Erythroblast (primary cell): ENCODE measurements at regions not wholly inside any gene's neighbourhood (a gene's known extent, or its start where the extent isn't known, plus 50 kb on each side); places are given as distances from the start of the nearest gene placed in this dataset.

ENCODE experiments used
- DNase-seq, 2 experiments: peaks; one replicate each; lab custom pipeline; 2025; lab: John Stamatoyannopoulos, UW
- GATA1 ChIP-seq: IDR thresholded peaks from 2 replicates; pipeline ENCODE4 v1.6.1; 2011; ENCODE audit warnings: low read depth, mild to moderate bottlenecking, control low read depth, low read length, moderate library complexity
- POLR2A ChIP-seq: IDR thresholded peaks from 2 replicates; pipeline ENCODE4 v1.6.1; 2011; ENCODE audit warnings: mild to moderate bottlenecking, low read length

DNA sequence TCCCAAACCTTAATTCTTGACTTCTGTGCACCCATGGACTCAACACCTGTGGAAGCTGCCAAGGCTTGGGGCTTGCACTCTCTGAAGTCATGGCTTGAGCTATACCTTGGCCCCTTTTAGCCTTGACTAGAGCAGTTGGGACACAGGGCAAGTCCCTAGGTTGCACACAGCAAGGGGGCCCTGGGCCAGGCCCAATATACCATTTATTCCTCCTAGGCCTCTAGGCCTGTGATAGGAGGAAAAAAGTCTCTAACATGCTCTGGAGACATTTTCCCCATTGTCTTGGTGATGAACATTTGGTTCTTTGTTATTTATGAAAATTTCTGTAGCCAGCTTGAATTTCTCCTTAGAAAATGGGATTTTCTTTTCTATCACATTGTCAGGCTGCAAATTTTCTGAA is 186.1 kb downstream of the SEMA6D start:
- no peak for TF ChIP-seq POLR2A
- TF ChIP-seq GATA1: no peak
- DNase-seq: no peak

DNA sequence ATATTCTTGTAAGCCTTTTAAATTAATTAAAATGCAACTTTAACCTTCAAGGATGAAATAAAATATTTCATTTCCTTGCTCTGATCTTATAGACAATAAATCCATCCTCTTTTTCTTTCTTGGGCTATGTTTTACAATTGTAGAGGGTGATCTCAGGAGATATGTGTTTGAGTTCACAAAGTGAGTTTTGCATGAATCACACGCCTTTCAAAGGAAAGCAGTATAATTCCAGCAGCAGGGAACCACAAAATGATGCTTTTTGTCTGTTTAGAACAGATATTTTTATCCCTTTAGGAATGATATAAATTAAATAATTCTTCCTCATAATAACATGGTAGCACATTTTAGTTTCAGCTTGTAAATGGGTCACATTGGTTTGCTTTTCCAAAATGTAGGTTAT is 191.2 kb downstream of the SEMA6D start:
- TF ChIP-seq GATA1: no peak
- no peak for TF ChIP-seq POLR2A
- DNase-seq: no peak

DNA sequence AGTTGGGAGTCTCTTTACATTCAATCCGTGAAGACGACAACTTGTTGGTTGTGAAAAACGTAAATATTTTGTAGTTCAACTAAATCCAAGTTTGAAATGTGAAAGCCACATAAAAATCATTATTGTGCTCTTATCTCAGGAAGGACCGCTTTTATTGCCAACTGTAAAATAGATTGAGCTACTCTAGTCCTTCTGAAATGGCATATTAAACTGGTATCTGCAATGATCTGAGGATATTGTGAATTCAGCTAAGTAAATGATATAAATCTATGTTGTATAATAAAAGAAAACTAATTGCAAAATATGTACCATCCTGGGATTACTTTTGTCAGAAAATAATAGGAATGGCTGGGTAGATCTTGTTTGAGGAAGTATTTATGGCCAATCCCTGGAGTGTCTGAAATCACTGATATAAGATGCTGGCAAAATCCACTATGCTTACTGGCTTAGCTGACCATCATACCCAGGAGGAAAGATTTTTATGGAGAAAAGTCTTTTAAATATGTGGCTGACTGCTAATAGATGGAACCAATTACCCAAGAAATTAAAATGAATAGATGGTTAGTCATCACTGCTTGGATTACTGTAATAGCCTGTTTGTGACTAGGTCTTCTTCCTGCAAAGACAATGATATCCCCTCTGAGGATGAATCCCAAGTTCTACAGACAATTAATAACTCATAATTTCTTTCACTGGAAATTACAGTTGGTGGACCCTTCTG is 191.8 kb downstream of the SEMA6D start:
- DNase-seq: no peak
- TF ChIP-seq GATA1: no peak
- no peak for TF ChIP-seq POLR2A

DNA sequence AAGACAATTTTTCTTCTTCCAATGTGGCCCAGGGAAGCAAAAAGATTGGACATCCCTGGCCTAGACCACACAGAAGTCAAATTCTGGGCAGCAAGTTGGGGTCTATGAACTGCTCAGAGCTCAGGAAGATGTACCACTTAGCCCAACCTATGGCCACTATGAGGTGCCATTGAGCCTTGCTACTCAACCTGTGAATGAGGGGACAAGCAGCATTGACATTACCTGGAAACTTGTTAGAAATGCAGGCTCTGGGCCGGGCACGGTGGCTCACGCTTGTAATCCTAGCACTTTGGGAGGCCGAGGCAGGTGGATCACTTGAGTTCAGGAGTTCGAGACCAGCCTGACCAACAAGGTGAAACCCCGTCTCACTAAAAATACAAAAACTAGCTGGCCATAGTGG is 195.6 kb downstream of the SEMA6D start:
- DNase-seq: peak in 1 of 2 experiments; percentile 2

DNA sequence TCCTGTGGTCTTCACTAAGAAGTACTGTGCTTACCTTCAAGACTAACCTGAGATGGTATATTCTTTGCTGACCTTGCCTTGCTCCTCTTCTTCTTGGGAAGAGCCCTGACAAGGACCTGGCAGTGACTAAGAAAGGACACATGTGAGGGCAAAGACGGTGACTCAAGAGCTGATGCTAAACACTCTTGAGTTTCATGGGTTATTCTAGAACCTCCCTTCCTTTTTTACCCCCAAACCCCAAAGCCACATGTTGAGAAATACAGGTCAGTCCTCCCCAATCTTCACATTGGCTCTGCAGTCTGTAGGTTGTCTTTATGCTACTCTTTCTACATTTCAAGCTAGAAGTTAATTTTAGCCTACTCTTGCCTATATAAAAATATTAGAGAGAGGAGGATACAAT is 200.6 kb downstream of the SEMA6D start:
- no peak for TF ChIP-seq GATA1
- TF ChIP-seq POLR2A: no peak
- no peak for DNase-seq

DNA sequence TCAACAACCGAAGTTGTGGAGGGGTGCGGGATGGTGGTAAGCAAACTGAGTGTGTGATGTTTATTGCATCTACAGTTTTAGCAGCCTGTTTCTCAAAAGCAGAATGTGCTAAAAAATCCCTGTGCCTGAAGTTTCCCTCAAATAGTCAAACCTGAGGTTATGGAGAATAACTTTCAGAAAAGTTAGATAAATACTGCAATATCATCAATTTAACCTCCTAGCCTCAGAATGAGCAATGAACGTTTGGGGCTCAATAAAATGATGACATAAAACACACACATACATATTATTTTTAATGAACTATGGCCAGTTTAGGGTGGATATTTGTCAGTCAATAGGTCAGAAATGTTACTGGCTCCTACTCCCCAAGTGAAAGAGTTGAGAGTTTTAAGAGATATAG is 201.6 kb downstream of the SEMA6D start:
- DNase-seq: no peak
- no peak for TF ChIP-seq POLR2A
- no peak for TF ChIP-seq GATA1

DNA sequence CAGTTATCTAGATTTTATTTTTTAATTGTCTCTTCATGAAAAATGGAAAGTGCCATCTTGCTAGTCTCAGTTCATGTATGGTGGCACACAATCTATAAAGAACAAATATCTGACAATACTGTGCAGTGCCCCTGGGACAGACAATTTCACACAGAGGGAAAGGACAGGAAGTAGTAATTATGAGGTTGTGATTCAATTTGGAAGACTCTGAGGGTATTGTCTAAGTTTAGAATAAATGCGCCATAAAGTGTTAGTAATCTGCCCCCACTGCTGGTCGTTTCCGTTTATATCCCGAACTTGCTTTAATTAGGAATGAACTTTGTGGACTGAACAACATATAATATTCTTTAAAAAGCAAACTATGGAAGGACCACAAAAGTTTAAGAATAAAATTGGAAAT is 196.4 kb upstream of the SLC24A5 start:
- no peak for TF ChIP-seq POLR2A
- no peak for TF ChIP-seq GATA1
- no peak for DNase-seq

DNA sequence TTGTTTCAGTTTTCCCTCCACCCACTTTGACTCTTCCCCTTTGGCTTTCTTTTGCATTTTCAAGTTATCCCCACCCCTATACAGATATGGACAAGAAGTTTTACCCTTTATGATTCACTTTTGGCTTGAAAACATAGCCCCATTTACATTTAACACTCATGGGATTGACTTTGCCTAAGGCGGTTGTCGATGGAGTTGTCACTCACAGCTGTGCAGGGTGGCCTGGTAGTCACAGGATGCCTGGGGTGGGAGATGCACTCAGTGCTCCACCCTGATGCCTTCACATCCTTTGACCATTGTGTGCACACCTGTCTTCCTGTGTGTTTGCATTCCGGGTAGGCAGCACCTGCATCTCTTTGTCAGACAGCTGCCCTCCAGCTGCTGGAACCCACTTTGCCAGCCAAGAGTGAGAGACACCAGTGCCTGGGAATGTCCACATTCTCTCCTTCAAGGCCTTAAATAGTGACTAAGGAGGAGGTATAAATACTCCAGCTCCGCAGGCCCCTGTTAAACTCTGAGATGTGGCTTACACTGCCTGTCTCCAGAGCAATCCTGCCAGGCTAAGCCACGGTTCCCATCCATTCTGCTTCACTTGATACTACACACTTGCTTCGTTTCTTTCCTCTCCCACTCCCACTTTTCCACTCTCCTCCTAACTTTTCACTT is 191.5 kb upstream of the SLC24A5 start:
- no peak for TF ChIP-seq GATA1
- TF ChIP-seq POLR2A: no peak
- no peak for DNase-seq

DNA sequence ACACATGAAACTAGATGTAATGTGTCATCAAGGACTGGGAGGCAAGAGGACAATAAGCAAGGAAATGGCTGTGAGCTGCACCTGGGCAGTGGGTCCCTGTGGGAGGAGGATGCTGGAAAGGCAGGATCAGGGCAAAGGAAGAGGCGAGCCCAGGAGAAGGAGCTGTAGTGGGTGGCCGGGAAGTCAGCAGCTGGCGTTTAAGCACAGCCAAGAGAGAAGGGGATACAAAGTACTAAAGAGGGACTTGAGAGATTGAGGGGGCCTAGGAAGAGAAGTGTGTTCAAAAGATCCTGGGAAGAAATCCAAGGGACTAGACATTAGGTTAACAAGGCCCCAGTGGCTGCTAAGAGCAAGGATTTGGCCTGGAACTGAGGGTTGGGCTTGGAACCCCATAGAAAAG is 188.5 kb upstream of the SLC24A5 start:
- no peak for DNase-seq
- TF ChIP-seq GATA1 (no peak), POLR2A (no peak)

DNA sequence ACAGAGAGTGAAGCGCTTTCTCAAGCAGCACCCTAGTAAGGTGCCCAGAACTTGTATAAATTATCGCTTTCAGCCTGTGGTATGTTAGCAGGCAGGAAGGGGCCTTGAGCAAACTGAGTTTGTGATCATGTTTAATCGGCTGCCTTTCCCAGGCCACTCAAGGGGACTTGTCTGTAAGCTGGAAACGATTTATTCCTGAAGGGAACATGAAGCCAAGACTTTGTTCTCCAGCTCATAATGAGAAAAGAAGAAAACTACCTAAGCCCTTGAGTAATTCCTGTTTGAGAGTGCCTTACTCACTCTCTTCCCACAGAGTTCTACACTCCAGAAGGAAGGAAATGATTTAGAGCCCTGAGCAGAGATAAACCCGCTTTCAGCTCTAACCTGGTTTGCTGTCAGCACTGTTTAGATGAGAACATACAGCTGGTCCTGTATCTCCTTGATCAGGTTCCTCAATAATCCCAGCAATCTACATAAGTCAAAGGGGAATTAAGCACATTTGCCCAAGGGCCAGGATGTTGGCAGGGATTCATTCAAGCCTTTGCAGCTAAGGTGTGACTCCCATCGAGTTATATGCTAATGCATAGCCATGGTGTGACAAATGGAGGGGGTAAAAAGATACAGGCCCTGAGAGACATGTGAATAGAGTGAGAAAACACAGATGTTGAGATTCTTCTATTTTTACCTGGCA is 187.7 kb upstream of the SLC24A5 start:
- no peak for DNase-seq
- TF ChIP-seq GATA1 (no peak), POLR2A (no peak)

DNA sequence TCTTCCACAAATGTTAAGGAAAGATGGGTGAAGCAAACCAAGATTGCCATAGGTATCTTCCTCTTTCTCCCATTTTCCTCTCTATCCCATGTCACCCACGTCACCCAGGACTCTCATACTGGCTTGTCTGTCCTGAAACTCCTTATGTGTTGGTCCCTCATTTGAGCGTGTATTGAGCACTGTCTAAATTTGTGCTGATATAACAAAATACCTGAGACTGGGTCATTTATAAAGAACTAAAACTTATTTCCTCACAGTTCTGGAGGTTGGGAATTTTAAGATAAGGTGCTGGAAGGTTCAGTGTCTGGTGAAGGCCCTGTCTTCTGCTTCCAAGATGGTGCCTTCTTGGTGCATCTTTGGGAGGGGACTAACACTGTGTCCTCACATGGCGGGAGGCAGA is 186.9 kb upstream of the SLC24A5 start:
- no peak for DNase-seq
- TF ChIP-seq GATA1: no peak
- no peak for TF ChIP-seq POLR2A

DNA sequence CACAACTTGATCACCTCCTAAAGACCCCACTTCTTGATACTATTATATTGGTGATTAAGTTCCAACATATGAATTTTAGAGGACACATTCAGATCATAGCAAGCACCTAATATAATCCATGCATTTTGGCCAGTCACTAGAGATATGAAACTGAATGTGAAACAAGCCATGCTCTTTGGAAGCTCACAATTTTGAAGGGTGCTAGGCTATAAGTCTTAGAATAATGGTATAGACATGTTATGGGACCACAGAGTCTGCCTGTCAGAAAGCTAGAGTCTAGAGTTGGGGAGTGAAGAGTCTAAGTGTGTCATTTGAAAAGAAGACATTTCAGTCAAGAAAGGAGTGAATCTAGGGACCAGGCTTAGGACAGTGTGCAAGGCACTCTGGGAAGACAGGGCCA is 186.4 kb upstream of the SLC24A5 start:
- no peak for DNase-seq
- TF ChIP-seq POLR2A: no peak
- TF ChIP-seq GATA1: no peak

DNA sequence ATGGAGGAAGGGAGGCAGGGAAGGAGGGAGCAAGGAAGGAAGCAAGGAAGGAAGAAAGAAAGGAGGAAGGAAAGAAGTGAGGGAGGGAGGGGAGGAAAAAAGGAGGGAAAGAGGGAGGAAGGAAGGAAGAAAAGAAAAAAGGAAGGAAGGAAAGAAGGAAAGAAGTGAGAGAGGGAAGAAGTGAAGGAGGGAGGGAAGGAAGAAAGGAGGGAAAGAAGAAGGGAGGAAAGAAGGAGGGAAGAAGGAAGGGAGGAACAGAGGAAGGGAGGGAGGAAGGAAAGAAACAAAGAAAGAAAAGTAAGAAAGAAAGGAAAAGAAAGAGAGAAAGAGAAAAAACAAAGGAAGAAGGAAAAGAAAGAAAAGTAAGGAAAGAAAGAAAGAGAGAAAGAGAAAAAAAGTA is 183.0 kb upstream of the SLC24A5 start:
- TF ChIP-seq POLR2A: no peak
- no peak for TF ChIP-seq GATA1
- DNase-seq: no peak

DNA sequence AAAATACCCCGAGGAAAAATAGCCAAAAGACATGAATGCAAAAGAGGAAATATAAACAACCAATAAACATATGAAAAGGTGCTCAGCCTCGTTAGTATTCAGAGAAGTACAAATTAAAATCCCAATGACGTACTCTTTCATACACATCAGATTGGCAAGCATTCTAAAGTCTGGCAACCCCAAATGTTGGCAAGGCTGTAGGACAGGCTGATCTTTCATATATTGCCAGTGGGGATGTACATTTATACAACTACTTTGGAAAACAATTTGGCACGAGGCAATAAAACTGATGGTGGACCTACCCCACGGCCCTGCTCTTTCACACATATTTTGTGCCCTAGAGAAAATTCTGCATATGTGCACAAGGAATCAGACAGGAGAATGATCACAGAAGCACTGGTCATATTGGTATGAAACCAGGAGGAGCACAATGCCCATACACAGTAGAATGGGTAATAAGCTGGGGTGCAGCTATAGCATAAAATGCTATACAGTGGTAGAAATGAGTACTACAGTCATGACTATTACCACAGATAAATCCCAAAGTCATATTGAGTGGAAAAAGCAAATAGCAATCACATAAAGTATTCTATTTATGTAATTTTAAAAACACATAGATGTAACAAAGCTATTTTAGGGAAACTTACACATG is 176.0 kb upstream of the SLC24A5 start:
- no peak for DNase-seq
- no peak for TF ChIP-seq POLR2A
- no peak for TF ChIP-seq GATA1
